T-helper 17 cell (primary cell): ENCODE measurements at regions not wholly inside any gene's neighbourhood (a gene's known extent, or its start where the extent isn't known, plus 50 kb on each side); places are given as distances from the start of the nearest gene placed in this dataset.
"Not testable (repeated sequence)": the region's sequence is repeated elsewhere in the genome, so short reads cannot be mapped to it uniquely, and the experiment has no call there.

Experiments
- ATAC-seq: fragments of 150-1000 bp; cut with Tn5 transposase; 2 replicates; pipeline ENCODE4 v1.10.0; 2021; ENCODE audit warnings: mild to moderate bottlenecking, moderate library complexity
- DNase-seq, 3 donors: peaks; one replicate each; pipeline versions ENCODE4 v3.0.0 to v3.0.0-alpha.2; 2020 to 2021
- H3K9me3 ChIP-seq: one replicate; pipeline ENCODE4 v1.7.0; 2013; ENCODE audit warnings: low read length, mild to moderate bottlenecking; ENCODE audit not compliant: control insufficient read depth, poor library complexity, severe bottlenecking
- H3K27ac Mint-ChIP-seq: one replicate; pipeline ENCODE4 v1.8.0; 2022; ENCODE audit warnings: mild to moderate bottlenecking, moderate library complexity, mixed read lengths
- H3K27me3 Mint-ChIP-seq: one replicate; pipeline ENCODE4 v1.8.0; 2022; ENCODE audit warnings: mixed read lengths
- H3K36me3 Mint-ChIP-seq: one replicate; pipeline ENCODE4 v1.8.0; 2022; ENCODE audit warnings: low read depth, mixed read lengths
- H3K4me1 Mint-ChIP-seq: one replicate; pipeline ENCODE4 v1.8.0; 2022; ENCODE audit warnings: mild to moderate bottlenecking, mixed read lengths
- H3K4me3 Mint-ChIP-seq: one replicate; pipeline ENCODE4 v1.8.0; 2022; ENCODE audit warnings: mild to moderate bottlenecking, moderate library complexity, mixed read lengths

DNA sequence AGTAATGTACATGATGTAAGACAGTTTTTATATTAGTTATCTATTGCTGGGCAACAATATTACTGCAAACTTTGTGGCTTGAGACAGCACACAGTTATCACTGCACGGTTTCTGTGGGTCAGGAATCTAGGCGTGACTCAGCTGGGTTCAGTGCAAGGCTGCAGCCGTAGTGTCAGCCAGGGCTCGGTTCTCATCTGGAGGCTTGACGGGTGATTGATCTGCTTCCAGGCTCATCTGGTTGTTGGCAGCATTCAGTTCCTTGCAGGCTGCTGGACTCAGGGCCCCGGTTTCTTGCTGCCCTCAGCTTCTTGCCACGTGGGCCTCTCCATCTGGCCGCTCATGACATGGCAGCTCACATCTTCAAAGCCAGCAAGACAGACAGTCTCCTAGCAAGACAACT, 197.7 kb upstream of the EEF2KMT start:
- ATAC-seq, DNase-seq, H3K4me3 Mint-ChIP-seq, H3K27me3 Mint-ChIP-seq, H3K9me3 ChIP-seq, H3K4me1 Mint-ChIP-seq, H3K27ac Mint-ChIP-seq, H3K36me3 Mint-ChIP-seq: not testable (repeated sequence)

DNA sequence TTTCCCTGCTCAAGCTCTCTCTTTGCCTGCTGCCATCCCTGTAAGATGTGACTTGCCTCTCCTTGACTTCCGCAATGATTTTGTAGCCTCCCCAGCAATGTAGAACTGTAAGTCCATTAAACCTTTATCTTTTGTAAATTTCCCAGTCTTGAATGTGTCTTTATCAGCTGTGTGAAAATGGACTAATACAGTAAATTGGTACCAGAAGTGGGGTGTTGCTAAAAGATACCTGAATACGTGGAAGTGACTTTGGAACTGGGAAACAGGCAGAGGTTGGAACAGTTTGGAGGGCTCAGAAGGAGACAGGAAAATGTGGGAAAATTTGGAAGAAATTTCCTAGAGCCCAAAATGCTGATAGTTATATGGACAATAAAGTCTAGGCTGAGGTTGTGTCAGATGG, 184.6 kb upstream of the EEF2KMT start:
- not testable (repeated sequence) for DNase-seq, H3K36me3 Mint-ChIP-seq, H3K4me3 Mint-ChIP-seq, H3K27me3 Mint-ChIP-seq, ATAC-seq, H3K27ac Mint-ChIP-seq, H3K9me3 ChIP-seq, H3K4me1 Mint-ChIP-seq

DNA sequence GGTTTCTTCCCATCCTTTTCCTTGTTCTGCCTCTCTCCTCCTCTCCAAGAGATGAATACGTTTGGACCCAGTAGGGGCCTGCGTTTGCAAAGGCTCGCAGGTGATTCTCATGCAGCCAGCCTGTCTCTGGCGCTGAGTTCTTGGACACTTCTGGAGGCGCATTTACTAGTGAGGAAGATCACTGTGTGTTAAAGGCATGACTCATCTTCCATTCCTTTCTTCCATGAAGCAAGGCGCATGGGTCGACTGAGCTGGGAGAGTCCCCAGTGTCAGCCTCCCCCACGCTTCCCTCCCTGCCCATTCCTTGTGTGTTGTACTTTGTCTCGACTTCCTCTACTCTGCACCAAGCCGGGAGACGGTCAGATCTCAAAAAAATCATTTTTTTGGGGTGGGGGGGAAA, 159.9 kb upstream of the EEF2KMT start:
- Mint-ChIP-seq H3K27ac (no peak overlapping the region), H3K4me1 (no peaks in the 10 kb centered on the region), H3K36me3 (no peaks in the 10 kb centered on the region), H3K4me3 (no peak overlapping the region), H3K27me3 (peaks cover 35% of the 10 kb centered on the region)
- DNase-seq (no peak), ATAC-seq (no peak)
- no peaks in the 10 kb centered on the region for H3K9me3 ChIP-seq

- Mint-ChIP-seq H3K36me3 (no peaks in the 10 kb centered on the region), H3K4me3 (no peak overlapping the region), H3K27ac (no peak overlapping the region), H3K27me3 (peaks cover 40% of the 10 kb centered on the region), H3K4me1 (peaks cover 2% of the 10 kb centered on the region)
- no peak for ATAC-seq
- no peaks in the 10 kb centered on the region for H3K9me3 ChIP-seq
- no peak for DNase-seq
Observed at GRCh38 chr16:5252791-5253190, 155.2 kb upstream of the EEF2KMT start.

- not testable (repeated sequence) for H3K36me3 Mint-ChIP-seq, H3K9me3 ChIP-seq, H3K27ac Mint-ChIP-seq, H3K4me1 Mint-ChIP-seq, DNase-seq, ATAC-seq, H3K4me3 Mint-ChIP-seq
- H3K27me3 Mint-ChIP-seq, result peaks cover 29% of the 10 kb centered on the region
Observed at GRCh38 chr16:5247403-5247802, 149.8 kb upstream of the EEF2KMT start.

GRCh38 chr16:5240278-5240626, 142.7 kb upstream of the EEF2KMT start:
- not testable (repeated sequence) for H3K27ac Mint-ChIP-seq, ATAC-seq, DNase-seq, H3K9me3 ChIP-seq, H3K4me1 Mint-ChIP-seq, H3K36me3 Mint-ChIP-seq
- peaks cover 57% of the 10 kb centered on the region for H3K27me3 Mint-ChIP-seq
- H3K4me3 Mint-ChIP-seq, result peak overlapping the region; percentile 62

GRCh38 chr16:5239472-5240277, 142.1 kb upstream of the EEF2KMT start:
- peak; percentile 32 to 64 (median 60) for DNase-seq
- not testable (repeated sequence) for H3K4me1 Mint-ChIP-seq, H3K27ac Mint-ChIP-seq, H3K36me3 Mint-ChIP-seq, H3K9me3 ChIP-seq, ATAC-seq
- peaks cover 53% of the 10 kb centered on the region for H3K27me3 Mint-ChIP-seq
- peak overlapping the region; percentile 80 for H3K4me3 Mint-ChIP-seq

- ATAC-seq, result no peak
Observed at GRCh38 chr16:5235119-5235518, 137.5 kb upstream of the EEF2KMT start.

GRCh38 chr16:5234295-5235050, 136.9 kb upstream of the EEF2KMT start:
- peaks cover 63% of the 10 kb centered on the region for H3K27me3 Mint-ChIP-seq
- peaks cover 10% of the 10 kb centered on the region for H3K36me3 Mint-ChIP-seq

More at GRCh38 chr16:5235119-5235518, 137.5 kb upstream of the EEF2KMT start:
- H3K36me3 Mint-ChIP-seq, result peaks cover 10% of the 10 kb centered on the region
- H3K4me3 Mint-ChIP-seq, result no peak overlapping the region
- no peaks in the 10 kb centered on the region for H3K9me3 ChIP-seq
- DNase-seq, result no peak
- H3K27ac Mint-ChIP-seq, result no peak overlapping the region
- peaks cover 3% of the 10 kb centered on the region for H3K4me1 Mint-ChIP-seq
- peaks cover 60% of the 10 kb centered on the region for H3K27me3 Mint-ChIP-seq

DNA sequence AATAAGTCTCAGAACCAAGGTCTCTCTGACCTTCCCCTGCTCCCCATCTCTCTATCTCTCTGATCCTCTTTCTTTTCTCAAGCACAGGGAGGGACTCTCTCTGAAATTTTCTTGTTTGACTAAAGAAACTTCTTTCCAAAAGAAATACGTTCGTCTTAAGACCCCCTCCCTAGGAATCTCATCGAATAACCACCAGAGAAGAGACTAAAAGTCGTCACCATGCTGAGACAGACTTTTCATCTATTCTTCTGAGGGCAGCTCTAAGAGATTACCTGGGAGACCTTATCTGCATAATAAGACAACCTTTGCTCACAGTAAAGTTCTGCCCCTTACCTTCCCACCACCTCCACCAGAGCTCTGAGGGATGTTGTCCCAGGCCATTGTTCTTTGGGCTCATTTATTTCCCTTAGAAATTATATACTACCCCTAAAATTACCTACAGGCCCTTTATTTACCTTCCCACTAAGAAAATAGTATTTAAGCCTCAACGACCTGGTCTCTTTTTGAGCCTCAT, 133.7 kb upstream of the EEF2KMT start:
- Mint-ChIP-seq H3K4me3 (no peak overlapping the region), H3K27ac (no peak overlapping the region), H3K27me3 (peaks cover 59% of the 10 kb centered on the region), H3K36me3 (peaks cover 5% of the 10 kb centered on the region), H3K4me1 (no peaks in the 10 kb centered on the region)
- DNase-seq (no peak), ATAC-seq (no peak)
- no peaks in the 10 kb centered on the region for H3K9me3 ChIP-seq

More at GRCh38 chr16:5234295-5235050, 136.9 kb upstream of the EEF2KMT start:
- Mint-ChIP-seq H3K4me3 (no peak overlapping the region), H3K27ac (no peak overlapping the region), H3K4me1 (peaks cover 3% of the 10 kb centered on the region)
- DNase-seq (no peak), ATAC-seq (no peak)
- H3K9me3 ChIP-seq, result no peaks in the 10 kb centered on the region

- DNase-seq, result no peak
- peaks cover 49% of the 10 kb centered on the region for H3K27me3 Mint-ChIP-seq
- no peaks in the 10 kb centered on the region for H3K9me3 ChIP-seq
- H3K27ac Mint-ChIP-seq, result no peak overlapping the region
- H3K4me3 Mint-ChIP-seq, result no peak overlapping the region
- ATAC-seq, result no peak
- H3K36me3 Mint-ChIP-seq, result peaks cover 6% of the 10 kb centered on the region
- no peaks in the 10 kb centered on the region for H3K4me1 Mint-ChIP-seq
Observed at GRCh38 chr16:5228369-5228768, 130.8 kb upstream of the EEF2KMT start.

- ATAC-seq (no peak), DNase-seq (no peak)
- no peak overlapping the region for H3K4me3 Mint-ChIP-seq
- no peaks in the 10 kb centered on the region for H3K4me1 Mint-ChIP-seq
- H3K9me3 ChIP-seq, result no peaks in the 10 kb centered on the region
- H3K27me3 Mint-ChIP-seq, result peaks cover 34% of the 10 kb centered on the region
- peaks cover 3% of the 10 kb centered on the region for H3K36me3 Mint-ChIP-seq
- H3K27ac Mint-ChIP-seq, result no peak overlapping the region
Observed at GRCh38 chr16:5225931-5226655, 128.5 kb upstream of the EEF2KMT start.

- Mint-ChIP-seq H3K36me3 (peaks cover 3% of the 10 kb centered on the region), H3K27me3 (peaks cover 37% of the 10 kb centered on the region)
Observed at GRCh38 chr16:5222761-5223160, 125.2 kb upstream of the EEF2KMT start.

More at GRCh38 chr16:5222761-5223160, 125.2 kb upstream of the EEF2KMT start:
- DNase-seq, result no peak
- Mint-ChIP-seq H3K4me1 (no peaks in the 10 kb centered on the region), H3K4me3 (no peak overlapping the region), H3K27ac (no peak overlapping the region)
- no peak for ATAC-seq
- H3K9me3 ChIP-seq, result no peaks in the 10 kb centered on the region
